ENCODE measurements at regions not wholly inside any gene's neighbourhood (a gene's known extent, or its start where the extent isn't known, plus 50 kb on each side); places are given as distances from the start of the nearest gene placed in this dataset.

DNA sequence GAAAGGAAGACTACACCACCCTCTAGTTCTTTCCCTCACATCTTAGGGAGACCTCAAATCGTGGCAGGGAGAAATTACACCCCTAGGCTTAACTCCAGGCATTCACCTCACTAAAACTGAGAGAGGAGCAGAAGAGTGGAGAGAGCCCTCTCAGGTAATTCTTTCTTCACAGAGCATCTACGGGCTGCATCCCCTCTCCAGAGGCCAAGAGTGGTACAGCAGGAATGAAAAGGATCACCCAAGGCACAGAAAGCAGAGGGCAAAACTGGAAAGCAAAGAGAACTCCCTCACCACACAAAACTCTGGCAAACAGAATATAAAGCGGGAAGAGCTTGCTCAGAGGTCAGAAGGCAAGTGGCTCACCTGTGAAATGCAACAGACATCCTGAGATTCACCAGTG is 661.2 kb downstream of the TBC1D4 start:
- Histone ChIP-seq H3K27ac (ENCODE audit: low read length) (no peak overlapping the region), H3K27me3 (ENCODE audit: control insufficient read depth, insufficient read depth, low read length) (no peaks in the 10 kb centered on the region), H3K4me1 (ENCODE audit: control insufficient read depth, insufficient read depth, low read length) (no peaks in the 10 kb centered on the region), H3K9me3 (ENCODE audit: control insufficient read depth, insufficient read depth, low read length) (no peaks in the 10 kb centered on the region), H3K36me3 (ENCODE audit: control insufficient read depth, insufficient read depth, low read length) (no peaks in the 10 kb centered on the region), H3K4me3 (ENCODE audit: low read length) (no peak overlapping the region)
- WGBS (ENCODE audit: insufficient coverage, insufficient read length), result no CpG with 5 or more reads among the region's 3 CpGs
- no peak for DNase-seq (ENCODE audit: low read depth, low spot score)

DNA sequence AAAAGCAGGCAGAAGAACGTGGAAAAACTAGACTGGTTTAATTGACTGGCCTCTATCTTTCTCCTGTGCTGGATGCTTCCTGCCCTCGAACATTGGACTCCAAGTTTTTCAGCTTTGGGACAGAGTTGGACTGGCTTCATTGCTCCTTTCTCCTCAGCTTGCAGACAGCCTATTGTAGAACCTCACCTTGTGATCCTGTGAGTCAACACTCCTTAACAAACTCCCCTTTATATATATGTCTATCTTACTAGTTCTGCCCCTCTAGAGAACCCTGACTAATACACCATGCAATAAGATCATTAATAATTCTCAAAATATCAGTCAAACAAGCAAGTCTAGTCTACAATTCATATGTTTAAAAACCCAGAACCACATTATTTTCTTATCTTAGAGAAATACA is 662.4 kb downstream of the TBC1D4 start:
- H3K27ac ChIP-seq (ENCODE audit: low read length), result no peak overlapping the region
- no peaks in the 10 kb centered on the region for H3K4me1 ChIP-seq (ENCODE audit: control insufficient read depth, insufficient read depth, low read length)
- no CpG with 5 or more reads among the region's 2 CpGs for WGBS (ENCODE audit: insufficient coverage, insufficient read length)
- no peaks in the 10 kb centered on the region for H3K27me3 ChIP-seq (ENCODE audit: control insufficient read depth, insufficient read depth, low read length)
- no peak for DNase-seq (ENCODE audit: low read depth, low spot score)
- no peaks in the 10 kb centered on the region for H3K36me3 ChIP-seq (ENCODE audit: control insufficient read depth, insufficient read depth, low read length)
- no peaks in the 10 kb centered on the region for H3K9me3 ChIP-seq (ENCODE audit: control insufficient read depth, insufficient read depth, low read length)
- no peak overlapping the region for H3K4me3 ChIP-seq (ENCODE audit: low read length)

DNA sequence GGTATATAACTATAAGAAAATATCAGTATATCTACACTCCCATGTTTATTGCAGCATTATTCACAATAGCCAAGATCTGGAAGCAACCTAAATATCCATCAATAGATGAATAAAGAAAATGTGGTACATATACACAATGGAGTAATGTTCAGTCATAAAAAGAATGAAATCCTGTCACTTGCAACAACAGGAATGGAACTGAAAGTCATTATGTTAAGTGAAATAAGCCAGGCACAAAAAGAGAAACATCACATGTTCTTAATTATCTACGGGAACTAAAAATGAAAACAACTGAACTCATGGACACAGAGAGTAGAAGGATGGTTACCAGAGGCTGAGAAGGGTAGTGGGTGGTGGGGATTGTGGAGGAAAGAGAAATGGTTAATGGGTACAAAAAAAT is 665.2 kb downstream of the TBC1D4 start:
- no peak overlapping the region for H3K27ac ChIP-seq (ENCODE audit: low read length)
- no peaks in the 10 kb centered on the region for H3K4me1 ChIP-seq (ENCODE audit: control insufficient read depth, insufficient read depth, low read length)
- no CpG with 5 or more reads among the region's 1 CpG for WGBS (ENCODE audit: insufficient coverage, insufficient read length)
- H3K9me3 ChIP-seq (ENCODE audit: control insufficient read depth, insufficient read depth, low read length), result no peaks in the 10 kb centered on the region
- no peaks in the 10 kb centered on the region for H3K36me3 ChIP-seq (ENCODE audit: control insufficient read depth, insufficient read depth, low read length)
- H3K4me3 ChIP-seq (ENCODE audit: low read length), result no peak overlapping the region
- DNase-seq (ENCODE audit: low read depth, low spot score), result no peak
- H3K27me3 ChIP-seq (ENCODE audit: control insufficient read depth, insufficient read depth, low read length), result no peaks in the 10 kb centered on the region

DNA sequence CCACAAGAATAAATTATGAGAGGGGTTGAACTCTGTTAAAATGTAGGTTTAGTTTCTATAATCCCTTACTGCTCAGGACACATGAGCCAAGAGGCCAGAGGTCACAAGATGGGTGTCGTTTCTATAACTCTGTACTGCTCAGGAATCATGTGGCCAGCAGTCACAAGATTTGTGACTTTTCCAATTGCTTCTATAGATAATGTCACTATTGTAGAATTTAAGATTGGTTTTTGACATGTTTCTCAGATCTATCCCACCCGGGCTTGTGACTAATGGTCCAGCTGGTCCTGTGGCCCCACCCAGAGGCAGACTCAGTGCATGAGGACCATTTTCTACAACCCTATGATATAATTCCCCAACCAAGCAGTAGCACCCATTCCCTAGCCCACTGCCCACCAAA is 662.0 kb upstream of the KLF12 start:
- no peak for DNase-seq (ENCODE audit: low read depth, low spot score)

DNA sequence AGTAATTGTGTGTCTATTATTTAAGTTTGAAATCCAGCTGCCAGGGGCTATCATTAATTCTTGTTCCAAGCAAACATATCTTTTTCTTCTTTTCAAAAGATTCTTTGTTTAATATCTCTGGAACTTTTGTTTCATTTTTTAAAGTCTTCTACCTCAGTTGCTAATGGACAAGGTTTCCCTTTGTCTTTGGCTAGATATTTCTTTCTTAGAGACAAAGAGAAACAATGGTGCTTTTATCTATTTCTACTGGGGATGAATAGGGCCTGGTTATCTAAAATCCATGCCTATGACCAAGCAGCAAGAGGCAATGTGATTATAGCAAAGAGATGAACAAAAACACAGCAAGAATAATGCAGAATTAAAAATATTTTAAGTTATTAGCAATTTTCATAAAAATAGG is 661.3 kb upstream of the KLF12 start:
- Histone ChIP-seq H3K27me3 (ENCODE audit: control insufficient read depth, insufficient read depth, low read length) (no peaks in the 10 kb centered on the region), H3K27ac (ENCODE audit: low read length) (no peak overlapping the region), H3K4me1 (ENCODE audit: control insufficient read depth, insufficient read depth, low read length) (no peaks in the 10 kb centered on the region), H3K36me3 (ENCODE audit: control insufficient read depth, insufficient read depth, low read length) (no peaks in the 10 kb centered on the region), H3K9me3 (ENCODE audit: control insufficient read depth, insufficient read depth, low read length) (no peaks in the 10 kb centered on the region), H3K4me3 (ENCODE audit: low read length) (no peak overlapping the region)
- no peak for DNase-seq (ENCODE audit: low read depth, low spot score)

More for the DNA sequence above, 662.0 kb upstream of the KLF12 start:
- WGBS (ENCODE audit: insufficient coverage, insufficient read length), result no CpG with 5 or more reads among the region's 2 CpGs
- H3K4me1 ChIP-seq (ENCODE audit: control insufficient read depth, insufficient read depth, low read length), result no peaks in the 10 kb centered on the region
- no peaks in the 10 kb centered on the region for H3K36me3 ChIP-seq (ENCODE audit: control insufficient read depth, insufficient read depth, low read length)
- H3K9me3 ChIP-seq (ENCODE audit: control insufficient read depth, insufficient read depth, low read length), result no peaks in the 10 kb centered on the region
- no peak overlapping the region for H3K4me3 ChIP-seq (ENCODE audit: low read length)
- H3K27me3 ChIP-seq (ENCODE audit: control insufficient read depth, insufficient read depth, low read length), result no peaks in the 10 kb centered on the region
- no peak overlapping the region for H3K27ac ChIP-seq (ENCODE audit: low read length)

DNA sequence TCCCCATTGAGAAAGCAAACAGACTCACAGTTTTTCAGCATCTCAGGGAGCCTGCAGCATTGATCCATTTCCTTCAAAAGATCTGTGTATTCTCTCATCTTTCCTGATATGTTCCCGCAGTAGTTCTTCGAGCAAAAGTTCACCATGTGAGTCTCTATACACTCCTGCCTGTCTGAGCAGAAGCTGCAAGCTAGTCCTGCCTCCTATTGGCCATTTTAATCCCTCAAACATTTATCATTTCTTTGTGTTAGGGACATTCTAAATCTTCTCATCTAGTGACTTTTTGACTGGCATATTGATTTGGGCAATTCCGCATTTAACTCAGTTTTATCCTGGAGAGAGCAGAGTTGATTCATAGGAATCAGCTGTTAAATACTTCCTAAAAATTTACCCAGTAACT is 660.4 kb upstream of the KLF12 start:
- WGBS (ENCODE audit: insufficient coverage, insufficient read length), result no CpG with 5 or more reads among the region's 3 CpGs
- no peak overlapping the region for H3K27ac ChIP-seq (ENCODE audit: low read length)
- no peaks in the 10 kb centered on the region for H3K9me3 ChIP-seq (ENCODE audit: control insufficient read depth, insufficient read depth, low read length)
- no peaks in the 10 kb centered on the region for H3K4me1 ChIP-seq (ENCODE audit: control insufficient read depth, insufficient read depth, low read length)
- no peak overlapping the region for H3K4me3 ChIP-seq (ENCODE audit: low read length)
- DNase-seq (ENCODE audit: low read depth, low spot score), result peak; percentile 4
- H3K36me3 ChIP-seq (ENCODE audit: control insufficient read depth, insufficient read depth, low read length), result no peaks in the 10 kb centered on the region
- no peaks in the 10 kb centered on the region for H3K27me3 ChIP-seq (ENCODE audit: control insufficient read depth, insufficient read depth, low read length)

DNA sequence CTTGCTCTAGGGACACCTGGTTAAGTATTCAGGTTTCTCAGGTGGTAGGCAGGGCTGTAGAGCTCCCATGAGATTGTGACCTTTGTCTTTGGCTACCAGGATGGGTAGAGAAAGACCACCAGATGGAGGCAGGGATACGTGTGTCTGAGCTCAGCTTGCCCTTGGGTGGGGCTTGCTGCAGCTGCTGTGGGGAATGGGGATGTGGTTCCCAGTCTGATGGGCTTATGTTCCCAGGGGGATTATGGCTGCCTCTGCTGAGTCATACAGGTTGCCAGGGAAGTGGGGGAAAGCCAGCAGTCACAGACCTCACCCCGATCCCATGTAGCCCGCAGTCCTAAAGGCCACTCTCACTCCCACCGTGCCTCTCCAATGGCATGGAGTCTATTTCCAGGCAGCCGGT is 659.9 kb upstream of the KLF12 start:
- H3K27me3 ChIP-seq (ENCODE audit: control insufficient read depth, insufficient read depth, low read length), result no peaks in the 10 kb centered on the region
- DNase-seq (ENCODE audit: low read depth, low spot score), result no peak
- no peaks in the 10 kb centered on the region for H3K36me3 ChIP-seq (ENCODE audit: control insufficient read depth, insufficient read depth, low read length)
- H3K4me3 ChIP-seq (ENCODE audit: low read length), result no peak overlapping the region
- no peaks in the 10 kb centered on the region for H3K4me1 ChIP-seq (ENCODE audit: control insufficient read depth, insufficient read depth, low read length)
- H3K27ac ChIP-seq (ENCODE audit: low read length), result no peak overlapping the region
- H3K9me3 ChIP-seq (ENCODE audit: control insufficient read depth, insufficient read depth, low read length), result no peaks in the 10 kb centered on the region
- no CpG with 5 or more reads among the region's 5 CpGs for whole genome bisulfite sequencing (ENCODE audit: insufficient coverage, insufficient read length)

DNA sequence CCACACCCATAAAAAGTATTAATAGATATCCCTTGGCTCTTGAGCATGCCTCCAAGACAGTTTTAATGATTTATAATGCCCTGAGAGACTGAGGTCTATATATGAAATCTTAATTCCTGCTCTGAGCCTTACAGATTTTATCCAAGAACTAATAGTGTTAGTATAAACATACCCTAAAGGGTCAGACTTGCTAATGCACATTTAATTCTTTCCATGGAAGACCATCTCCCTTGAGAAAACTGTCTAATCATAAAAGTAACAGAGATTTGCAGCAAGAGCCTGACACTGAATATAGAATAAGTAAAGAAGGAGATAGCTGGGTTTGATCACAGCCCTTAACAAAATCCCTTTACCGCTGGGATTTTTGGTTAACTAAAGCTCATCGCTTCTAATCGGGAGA is 650.8 kb upstream of the KLF12 start:
- no peak overlapping the region for H3K4me3 ChIP-seq (ENCODE audit: low read length)
- WGBS (ENCODE audit: insufficient coverage, insufficient read length), result no CpG with 5 or more reads among the region's 3 CpGs
- H3K27me3 ChIP-seq (ENCODE audit: control insufficient read depth, insufficient read depth, low read length), result no peaks in the 10 kb centered on the region
- H3K27ac ChIP-seq (ENCODE audit: low read length), result no peak overlapping the region
- no peaks in the 10 kb centered on the region for H3K4me1 ChIP-seq (ENCODE audit: control insufficient read depth, insufficient read depth, low read length)
- no peaks in the 10 kb centered on the region for H3K9me3 ChIP-seq (ENCODE audit: control insufficient read depth, insufficient read depth, low read length)
- DNase-seq (ENCODE audit: low read depth, low spot score), result no peak
- no peaks in the 10 kb centered on the region for H3K36me3 ChIP-seq (ENCODE audit: control insufficient read depth, insufficient read depth, low read length)

DNA sequence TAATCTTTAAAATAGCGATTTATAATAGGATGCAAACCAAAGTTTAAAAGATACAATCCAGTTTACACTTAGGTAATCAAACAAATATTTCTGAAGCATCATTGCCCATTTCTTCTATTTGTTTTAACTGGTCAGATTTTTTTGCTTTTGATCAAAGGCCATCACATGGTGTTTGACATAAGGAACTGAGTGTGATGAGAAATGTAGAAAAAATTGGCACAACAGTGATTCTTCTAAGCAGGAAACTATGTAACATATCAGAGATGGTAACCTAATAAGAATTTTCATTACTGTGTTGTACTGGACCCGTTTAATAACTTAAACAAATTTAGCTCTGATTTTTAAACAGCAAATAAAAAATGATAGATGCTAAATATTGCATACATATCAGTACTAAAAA is 644.7 kb upstream of the KLF12 start:
- Histone ChIP-seq H3K36me3 (ENCODE audit: control insufficient read depth, insufficient read depth, low read length) (no peaks in the 10 kb centered on the region), H3K4me1 (ENCODE audit: control insufficient read depth, insufficient read depth, low read length) (no peaks in the 10 kb centered on the region), H3K27me3 (ENCODE audit: control insufficient read depth, insufficient read depth, low read length) (no peaks in the 10 kb centered on the region), H3K4me3 (ENCODE audit: low read length) (no peak overlapping the region), H3K9me3 (ENCODE audit: control insufficient read depth, insufficient read depth, low read length) (no peaks in the 10 kb centered on the region), H3K27ac (ENCODE audit: low read length) (no peak overlapping the region)
- no CpG with 5 or more reads among the region's 2 CpGs for WGBS (ENCODE audit: insufficient coverage, insufficient read length)
- DNase-seq (ENCODE audit: low read depth, low spot score), result no peak

DNA sequence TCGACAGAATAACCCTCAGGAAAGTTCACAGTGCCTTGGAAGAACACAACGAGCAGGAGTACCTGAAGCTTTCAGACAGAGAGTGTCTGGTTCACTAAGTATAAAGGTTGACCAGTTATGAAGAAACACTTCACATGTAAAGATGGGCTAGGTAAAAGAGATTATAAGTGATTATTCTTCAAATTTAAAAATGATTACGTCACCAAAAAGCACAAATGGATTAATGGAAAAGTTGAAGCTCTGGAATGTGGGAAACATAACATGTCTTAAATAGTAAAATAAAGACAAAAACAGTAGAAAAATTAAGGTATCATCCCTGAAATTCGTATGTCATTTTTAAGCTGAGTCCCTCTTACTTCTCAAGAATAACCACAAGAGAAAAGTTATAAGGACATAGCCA is 643.9 kb upstream of the KLF12 start:
- H3K4me3 ChIP-seq (ENCODE audit: low read length), result no peak overlapping the region
- WGBS (ENCODE audit: insufficient coverage, insufficient read length), result no CpG with 5 or more reads among the region's 4 CpGs

DNA sequence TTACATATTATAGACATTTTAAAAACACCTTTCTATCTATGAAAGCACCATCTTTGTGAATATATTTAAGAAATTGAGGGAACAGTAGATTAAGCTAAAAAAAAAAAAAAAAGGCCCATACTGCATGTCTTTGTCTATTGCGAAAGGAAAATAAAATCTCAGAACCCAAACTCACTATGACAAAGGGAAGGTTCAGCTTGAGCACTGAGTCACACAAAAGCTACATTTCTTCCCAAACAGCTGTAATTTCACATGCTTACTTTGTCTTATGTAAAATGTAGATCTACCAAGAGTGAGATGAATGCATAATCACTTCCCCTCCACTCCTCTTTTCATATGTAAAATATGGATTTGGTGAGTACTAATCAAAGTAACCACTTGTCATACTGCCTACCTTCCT is 640.1 kb upstream of the KLF12 start:
- no peaks in the 10 kb centered on the region for H3K4me1 ChIP-seq (ENCODE audit: control insufficient read depth, insufficient read depth, low read length)
- no peak overlapping the region for H3K27ac ChIP-seq (ENCODE audit: low read length)
- no peaks in the 10 kb centered on the region for H3K9me3 ChIP-seq (ENCODE audit: control insufficient read depth, insufficient read depth, low read length)
- DNase-seq (ENCODE audit: low read depth, low spot score), result no peak
- no peaks in the 10 kb centered on the region for H3K36me3 ChIP-seq (ENCODE audit: control insufficient read depth, insufficient read depth, low read length)
- no peaks in the 10 kb centered on the region for H3K27me3 ChIP-seq (ENCODE audit: control insufficient read depth, insufficient read depth, low read length)
- no peak overlapping the region for H3K4me3 ChIP-seq (ENCODE audit: low read length)
- no CpG with 5 or more reads among the region's 1 CpG for WGBS (ENCODE audit: insufficient coverage, insufficient read length)

More for the DNA sequence above, 643.9 kb upstream of the KLF12 start:
- Histone ChIP-seq H3K9me3 (ENCODE audit: control insufficient read depth, insufficient read depth, low read length) (no peaks in the 10 kb centered on the region), H3K36me3 (ENCODE audit: control insufficient read depth, insufficient read depth, low read length) (no peaks in the 10 kb centered on the region), H3K27me3 (ENCODE audit: control insufficient read depth, insufficient read depth, low read length) (no peaks in the 10 kb centered on the region), H3K4me1 (ENCODE audit: control insufficient read depth, insufficient read depth, low read length) (no peaks in the 10 kb centered on the region), H3K27ac (ENCODE audit: low read length) (no peak overlapping the region)
- no peak for DNase-seq (ENCODE audit: low read depth, low spot score)

Measured in iPS DF 6.9 (cell line).